ENCODE measurements at regions not wholly inside any gene's neighbourhood (a gene's known extent, or its start where the extent isn't known, plus 50 kb on each side); places are given as distances from the start of the nearest gene placed in this dataset.

GRCh38 chr5:156237361-156237760 is 89.6 kb upstream of the SGCD start (continued):
- TF ChIP-seq YY1 (IDR thresholded peaks at IDR 0.05; ENCODE audit: low read depth, low read length) (no peak), CHD7 (IDR thresholded peaks at IDR 0.05; ENCODE audit: insufficient replicate concordance, low read length) (no peak), SP2 (IDR thresholded peaks at IDR 0.05; ENCODE audit: low read length) (no peak), BACH1 (IDR thresholded peaks at IDR 0.05; ENCODE audit: low read length) (no peak)

Data from H1 (cell line).